Activated T-cell treated with anti-CD3 and anti-CD28 coated beads, Interleukin-2, amount 50 U/mL, for 4 hours (primary cell): ENCODE measurements at regions not wholly inside any gene's neighbourhood (a gene's known extent, or its start where the extent isn't known, plus 50 kb on each side); places are given as distances from the start of the nearest gene placed in this dataset.

Experiments used
- ATAC-seq, 2 donors: fragments of 200-7000 bp; cut with Tn5 transposase; one replicate each; pipeline ENCODE4 v1.10.0; 2021
- DNase-seq: peaks from one replicate; pipeline ENCODE4 v3.0.0-alpha.2; 2020
- H3K27me3 Mint-ChIP-seq: one replicate; pipeline ENCODE4 v1.8.0; 2021; ENCODE audit warnings: low read depth, mixed read lengths
- H3K36me3 Mint-ChIP-seq: one replicate; pipeline ENCODE4 v1.8.0; 2022; ENCODE audit warnings: mixed read lengths; ENCODE audit not compliant: insufficient read depth
- H3K4me1 Mint-ChIP-seq: one replicate; pipeline ENCODE4 v1.8.0; 2021; ENCODE audit warnings: low read depth, mixed read lengths
- H3K4me3 Mint-ChIP-seq: one replicate; pipeline ENCODE4 v1.8.0; 2021; ENCODE audit warnings: mild to moderate bottlenecking, moderate library complexity, mixed read lengths
- H3K9me3 Mint-ChIP-seq: one replicate; pipeline ENCODE4 v1.8.0; 2021; ENCODE audit warnings: mixed read lengths

DNA sequence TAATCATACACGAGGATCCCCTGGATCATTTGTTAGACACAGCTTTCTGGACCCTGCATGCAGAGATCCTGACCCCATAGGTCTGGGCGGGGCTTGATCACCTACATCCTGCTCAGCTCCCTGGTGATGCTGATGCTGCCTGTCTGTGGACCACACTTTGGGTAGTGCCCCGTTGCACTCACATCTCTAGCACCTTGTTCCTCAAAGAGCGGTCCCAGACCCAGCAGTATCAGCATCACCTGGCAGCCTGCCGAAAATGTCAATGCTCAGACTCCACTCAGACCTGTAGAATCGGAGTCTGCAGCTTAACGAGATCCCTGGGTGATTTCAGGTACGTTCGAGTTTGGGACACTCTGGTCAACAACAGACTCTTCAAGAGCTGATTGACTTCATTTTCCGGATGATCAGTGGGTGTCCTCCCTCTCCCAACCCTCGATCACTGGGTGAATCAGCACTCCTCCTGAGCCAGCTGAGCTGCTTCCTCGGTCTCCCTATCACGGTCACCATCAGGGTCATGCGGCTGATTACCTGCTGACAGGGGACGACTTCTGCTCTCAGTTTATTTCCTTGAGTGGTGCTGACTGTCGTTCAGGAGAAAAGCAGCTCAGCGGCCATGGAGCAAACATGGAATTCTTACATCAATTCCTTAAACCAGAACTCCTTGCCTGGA lies 150.6 kb upstream of the RAB12 start:
- H3K27me3 Mint-ChIP-seq: peaks cover 7% of the 10 kb centered on the region
- H3K4me3 Mint-ChIP-seq: no peak overlapping the region
- H3K9me3 Mint-ChIP-seq: no peaks in the 10 kb centered on the region
- no peaks in the 10 kb centered on the region for H3K4me1 Mint-ChIP-seq
- no peak for DNase-seq
- ATAC-seq: no peak
- no peaks in the 10 kb centered on the region for H3K36me3 Mint-ChIP-seq

DNA sequence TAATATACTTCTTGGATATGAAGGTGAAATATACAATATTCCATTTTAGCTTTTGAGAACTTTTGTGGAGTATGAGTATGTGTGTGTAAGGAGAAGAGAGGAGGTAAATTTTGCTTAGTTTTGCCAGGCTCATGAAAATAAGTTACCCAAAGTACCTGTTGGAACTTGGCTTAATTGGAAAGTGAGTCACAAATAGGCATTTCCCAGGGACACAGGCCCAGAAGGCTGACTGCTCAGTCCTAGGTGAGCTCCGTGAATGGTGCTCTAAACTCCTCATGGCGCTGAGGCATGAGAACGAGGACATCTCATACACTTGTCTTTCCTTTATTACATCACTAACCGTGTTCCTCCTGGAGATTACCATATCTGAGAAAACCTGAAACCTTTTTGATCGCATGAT lies 148.5 kb upstream of the RAB12 start:
- DNase-seq: no peak
- ATAC-seq: no peak
- H3K4me1 Mint-ChIP-seq: no peaks in the 10 kb centered on the region
- H3K27me3 Mint-ChIP-seq: peaks cover 3% of the 10 kb centered on the region
- H3K36me3 Mint-ChIP-seq: no peaks in the 10 kb centered on the region
- H3K4me3 Mint-ChIP-seq: no peak overlapping the region
- H3K9me3 Mint-ChIP-seq: no peaks in the 10 kb centered on the region

DNA sequence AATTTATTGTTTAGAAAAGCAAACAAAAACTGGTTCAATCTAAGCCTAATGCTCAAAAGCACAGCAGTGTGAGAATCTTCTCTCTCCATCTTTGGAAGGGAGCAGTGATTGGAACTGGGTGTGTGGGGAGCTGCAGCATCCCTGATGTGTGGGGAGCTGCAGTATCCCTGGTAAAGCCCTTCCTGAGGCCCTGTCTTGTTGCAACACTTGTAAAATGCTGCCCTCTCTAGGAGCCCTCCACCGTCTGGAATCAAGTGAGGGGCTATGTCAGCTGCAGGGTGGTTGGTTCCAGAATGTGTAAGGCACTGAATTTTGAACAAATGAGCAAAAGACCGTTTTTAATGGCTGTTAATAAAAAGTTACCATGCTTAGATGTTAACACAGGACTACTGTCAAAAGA lies 147.7 kb upstream of the RAB12 start:
- no peak for ATAC-seq
- Mint-ChIP-seq H3K4me3 (no peak overlapping the region), H3K4me1 (no peaks in the 10 kb centered on the region), H3K36me3 (no peaks in the 10 kb centered on the region), H3K27me3 (no peaks in the 10 kb centered on the region), H3K9me3 (no peaks in the 10 kb centered on the region)
- DNase-seq: no peak

DNA sequence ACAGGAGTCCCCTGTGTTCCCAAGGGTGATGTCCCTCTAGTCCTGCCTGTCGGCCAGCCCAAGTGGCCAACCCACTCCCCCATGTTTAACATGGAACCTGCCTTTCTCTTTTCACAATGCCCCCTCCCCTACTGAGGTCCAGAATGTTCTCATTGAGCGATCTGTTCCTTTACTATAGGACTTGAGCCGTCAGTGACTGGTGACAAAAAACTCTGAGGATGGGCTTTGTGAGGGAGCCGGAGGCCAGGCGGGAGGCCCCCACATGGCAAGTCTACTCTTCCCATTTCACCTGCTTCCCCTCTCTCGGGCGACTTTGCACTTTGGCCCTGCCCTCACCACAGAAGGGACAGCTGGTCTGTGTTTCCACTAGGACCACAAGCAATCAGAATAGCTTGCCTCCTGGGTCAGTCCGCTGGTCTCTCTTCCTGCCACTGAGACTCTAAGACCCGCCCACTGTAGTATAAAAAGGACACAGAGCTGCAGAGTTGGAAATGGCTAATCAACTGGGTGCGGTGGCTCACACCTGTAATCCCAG lies 146.5 kb upstream of the RAB12 start:
- no peaks in the 10 kb centered on the region for H3K9me3 Mint-ChIP-seq
- no peak overlapping the region for H3K4me3 Mint-ChIP-seq
- H3K36me3 Mint-ChIP-seq: no peaks in the 10 kb centered on the region
- H3K27me3 Mint-ChIP-seq: no peaks in the 10 kb centered on the region
- DNase-seq: no peak
- H3K4me1 Mint-ChIP-seq: no peaks in the 10 kb centered on the region
- ATAC-seq: no peak

DNA sequence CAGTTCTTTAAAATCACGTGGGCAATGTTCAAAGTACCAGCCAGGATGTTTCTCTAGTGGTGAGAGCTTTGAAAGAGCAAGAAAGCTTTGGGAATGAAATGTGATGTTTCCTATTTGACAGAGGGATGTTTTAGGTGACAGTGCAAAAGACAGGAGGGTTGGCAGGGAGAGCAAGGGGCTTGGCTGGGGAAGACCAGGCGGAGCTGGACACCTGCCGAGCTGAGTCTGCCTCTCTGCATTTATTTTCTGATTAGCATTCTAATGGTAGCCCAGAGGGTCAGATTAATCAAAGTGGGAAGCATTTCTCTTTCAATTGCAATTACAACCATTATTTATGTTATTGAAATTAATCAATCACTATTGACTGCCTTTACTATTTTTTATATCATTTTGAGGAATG lies 145.4 kb upstream of the RAB12 start:
- no peaks in the 10 kb centered on the region for H3K36me3 Mint-ChIP-seq
- H3K4me3 Mint-ChIP-seq: no peak overlapping the region
- no peaks in the 10 kb centered on the region for H3K27me3 Mint-ChIP-seq
- no peak for ATAC-seq
- H3K9me3 Mint-ChIP-seq: no peaks in the 10 kb centered on the region
- no peak for DNase-seq
- H3K4me1 Mint-ChIP-seq: no peaks in the 10 kb centered on the region

DNA sequence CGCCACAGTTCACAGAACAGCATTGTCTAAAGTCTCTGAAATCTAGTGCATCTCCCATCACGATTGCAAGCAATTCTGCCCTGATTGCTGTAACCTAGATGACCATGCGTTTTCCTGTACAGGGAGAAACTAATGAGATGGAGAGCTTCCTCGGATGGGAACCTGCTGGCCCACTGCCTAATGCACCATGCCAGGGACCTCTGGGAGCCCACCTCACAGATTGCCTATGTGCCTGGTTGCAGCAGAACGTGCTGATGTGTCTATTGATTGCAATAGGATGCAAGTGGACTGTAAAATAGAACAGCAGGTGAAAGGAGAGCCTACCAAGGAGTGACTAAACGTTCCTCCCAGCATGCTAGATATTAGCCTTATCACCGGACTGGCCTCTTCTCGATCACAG lies 141.0 kb upstream of the RAB12 start:
- Mint-ChIP-seq H3K27me3 (peaks cover 2% of the 10 kb centered on the region), H3K4me1 (no peaks in the 10 kb centered on the region)

DNA sequence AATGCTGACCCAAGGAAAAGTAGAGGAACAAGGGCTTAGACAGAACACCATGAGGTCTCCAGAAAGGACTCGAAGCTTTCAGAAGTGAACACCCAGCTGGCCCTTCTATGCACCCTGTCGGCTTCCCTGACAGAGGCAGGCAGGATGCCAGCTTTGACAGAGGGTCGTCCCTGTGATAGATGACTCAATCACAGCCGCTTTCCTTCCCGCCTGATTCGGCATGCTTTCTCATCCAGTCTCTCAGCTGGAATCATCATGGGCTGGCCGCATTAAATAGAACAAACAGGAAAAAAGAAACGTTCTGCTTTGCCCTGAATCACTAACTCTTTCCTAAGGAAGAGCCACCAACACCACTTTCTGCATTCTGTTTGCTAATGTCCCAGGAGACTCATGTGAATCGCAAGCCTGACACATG lies 140.3 kb upstream of the RAB12 start:
- no peaks in the 10 kb centered on the region for H3K9me3 Mint-ChIP-seq
- no peaks in the 10 kb centered on the region for H3K36me3 Mint-ChIP-seq
- no peaks in the 10 kb centered on the region for H3K4me1 Mint-ChIP-seq
- no peak for DNase-seq
- H3K4me3 Mint-ChIP-seq: no peak overlapping the region
- peaks cover 4% of the 10 kb centered on the region for H3K27me3 Mint-ChIP-seq
- ATAC-seq: no peak

More for the DNA sequence above, 141.0 kb upstream of the RAB12 start:
- ATAC-seq: no peak
- Mint-ChIP-seq H3K36me3 (no peaks in the 10 kb centered on the region), H3K4me3 (no peak overlapping the region), H3K9me3 (no peaks in the 10 kb centered on the region)
- DNase-seq: no peak

DNA sequence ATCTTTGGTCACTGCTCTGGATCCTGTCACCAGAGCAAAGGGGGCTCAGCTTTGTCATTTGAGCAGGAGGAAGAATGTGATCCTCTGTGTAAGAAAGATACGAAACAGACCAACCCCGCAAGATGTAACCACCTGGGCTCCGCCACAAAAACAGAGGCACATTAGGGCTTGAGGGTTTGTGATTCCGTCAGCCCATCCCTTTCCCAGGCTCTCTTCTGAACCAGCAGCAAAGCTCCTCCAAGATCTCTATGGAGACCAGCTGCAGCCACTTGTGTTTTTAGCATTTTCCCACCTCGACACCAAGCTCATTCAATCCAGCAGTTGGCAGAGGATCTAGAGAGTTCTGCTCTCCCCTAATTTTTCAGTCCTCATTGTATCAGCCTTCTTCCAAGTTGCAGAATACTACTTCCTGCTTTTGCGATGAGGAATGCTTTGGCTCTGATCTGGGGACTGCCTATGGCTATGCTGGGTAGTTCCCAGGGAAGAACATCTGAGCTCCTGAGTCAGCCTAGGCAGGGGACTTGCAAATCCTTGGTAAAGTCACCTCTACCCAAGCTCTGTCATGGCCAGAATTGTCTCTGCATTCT lies 139.6 kb upstream of the RAB12 start:
- no peak overlapping the region for H3K4me3 Mint-ChIP-seq
- H3K4me1 Mint-ChIP-seq: no peaks in the 10 kb centered on the region
- DNase-seq (no peak), ATAC-seq (no peak)
- no peaks in the 10 kb centered on the region for H3K9me3 Mint-ChIP-seq
- H3K27me3 Mint-ChIP-seq: peaks cover 4% of the 10 kb centered on the region
- H3K36me3 Mint-ChIP-seq: no peaks in the 10 kb centered on the region

DNA sequence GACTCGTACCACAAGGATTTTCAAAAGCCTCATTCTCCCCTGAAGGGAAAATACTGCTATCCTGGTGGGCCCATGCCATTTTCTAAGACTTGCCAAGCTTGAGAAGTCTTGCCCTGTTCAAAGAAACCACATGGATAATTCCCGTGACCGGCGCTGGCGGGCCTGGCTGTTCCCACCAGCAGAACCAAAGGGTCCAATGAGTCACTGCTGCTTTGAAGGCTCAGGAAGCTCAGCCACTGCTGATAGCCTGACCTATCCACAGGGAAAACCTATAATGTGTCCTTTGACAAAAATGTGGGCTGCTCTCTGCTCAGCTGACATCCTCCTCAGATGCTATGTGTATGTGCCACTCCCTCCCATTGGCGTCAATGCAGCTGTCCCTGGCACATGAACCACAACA lies 137.9 kb upstream of the RAB12 start:
- peaks cover 7% of the 10 kb centered on the region for H3K27me3 Mint-ChIP-seq
- ATAC-seq (no peak), DNase-seq (no peak)
- no peak overlapping the region for H3K4me3 Mint-ChIP-seq
- H3K4me1 Mint-ChIP-seq: no peaks in the 10 kb centered on the region
- H3K9me3 Mint-ChIP-seq: no peaks in the 10 kb centered on the region
- no peaks in the 10 kb centered on the region for H3K36me3 Mint-ChIP-seq

DNA sequence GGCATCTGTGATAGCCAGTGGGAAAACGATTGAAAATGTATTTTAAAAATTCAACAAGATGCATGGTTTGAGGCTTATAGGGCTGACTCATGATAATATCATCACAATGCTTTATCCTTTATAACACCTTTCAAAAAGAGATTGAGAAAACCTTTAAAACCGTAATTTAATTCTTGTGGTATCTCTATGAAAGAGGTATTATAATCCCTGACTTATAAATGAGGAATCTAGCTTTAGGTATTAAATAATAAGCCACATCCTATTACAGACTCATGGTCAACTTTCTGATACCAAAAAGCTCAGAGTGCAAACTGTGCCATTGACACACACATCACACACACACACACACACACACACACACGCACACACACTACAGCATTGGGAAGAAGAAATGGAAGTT lies 134.6 kb upstream of the RAB12 start:
- Mint-ChIP-seq H3K27me3 (peaks cover 7% of the 10 kb centered on the region), H3K4me1 (no peaks in the 10 kb centered on the region), H3K4me3 (no peak overlapping the region), H3K36me3 (no peaks in the 10 kb centered on the region), H3K9me3 (no peaks in the 10 kb centered on the region)
- ATAC-seq (no peak), DNase-seq (no peak)

DNA sequence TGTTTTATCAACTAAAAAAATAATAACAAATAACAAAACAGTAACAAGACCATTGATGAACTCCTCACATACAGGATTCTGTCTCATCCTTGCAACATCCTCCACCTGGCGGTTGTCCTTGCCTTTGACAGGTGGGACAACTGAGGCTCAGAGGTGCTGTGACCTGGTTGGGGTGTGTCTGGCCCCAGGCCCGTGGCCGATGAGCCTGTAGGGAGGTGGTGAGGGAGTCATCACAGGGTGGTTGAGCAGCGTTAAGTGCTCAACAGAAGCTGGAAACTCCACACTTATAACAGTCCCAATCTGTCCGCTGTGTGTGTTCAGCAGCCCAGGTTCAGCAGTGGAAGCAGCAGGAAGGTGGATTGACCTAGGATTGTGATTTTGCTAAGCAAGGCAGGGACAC lies 131.6 kb upstream of the RAB12 start:
- DNase-seq (no peak), ATAC-seq (no peak)
- Mint-ChIP-seq H3K9me3 (no peaks in the 10 kb centered on the region), H3K36me3 (no peaks in the 10 kb centered on the region), H3K27me3 (peaks cover 7% of the 10 kb centered on the region), H3K4me1 (no peaks in the 10 kb centered on the region), H3K4me3 (no peak overlapping the region)

DNA sequence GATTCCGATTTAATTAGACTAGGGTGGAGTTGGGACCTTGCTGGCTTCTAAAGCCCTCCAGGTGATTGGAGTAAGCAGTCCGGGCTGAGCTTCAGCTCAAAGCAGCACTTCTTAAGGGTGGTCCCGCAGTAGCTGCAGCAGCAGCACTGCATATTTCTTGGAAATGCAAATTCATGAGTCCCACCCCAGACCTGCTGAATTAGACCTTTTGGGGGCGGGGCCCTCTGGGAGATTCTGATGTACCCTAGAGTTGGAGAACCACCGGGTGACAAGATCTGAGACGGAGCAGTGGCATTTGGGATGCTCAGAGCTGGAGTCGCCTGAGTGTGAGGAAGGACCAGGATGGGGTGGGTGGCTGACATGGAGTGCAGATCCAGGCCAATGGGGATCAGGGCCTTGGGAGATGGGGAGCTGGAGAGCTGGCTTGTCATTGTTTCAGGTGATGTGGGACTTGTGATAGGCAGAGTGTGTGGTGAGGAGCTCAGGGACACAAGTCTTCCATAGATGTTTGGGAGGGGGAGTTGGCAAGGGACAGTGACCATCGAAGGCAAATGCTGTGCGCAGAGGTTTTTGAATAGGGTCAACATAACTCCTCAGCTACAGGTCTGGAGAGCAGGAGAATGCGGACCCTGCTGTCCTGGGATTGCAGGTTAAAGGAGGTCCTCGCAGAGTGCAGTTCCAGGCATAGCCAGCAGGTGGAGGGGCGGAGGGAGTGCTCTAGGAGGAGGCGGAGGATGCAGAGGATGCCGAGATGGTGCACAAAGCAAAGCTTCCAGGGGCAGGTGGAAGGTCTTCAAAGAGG lies 130.9 kb upstream of the RAB12 start:
- H3K4me1 Mint-ChIP-seq: no peaks in the 10 kb centered on the region
- ATAC-seq: peak; percentile 54 to 74
- peaks cover 5% of the 10 kb centered on the region for H3K27me3 Mint-ChIP-seq
- H3K4me3 Mint-ChIP-seq: no peak overlapping the region
- H3K36me3 Mint-ChIP-seq: no peaks in the 10 kb centered on the region
- DNase-seq: peak; percentile 27
- no peaks in the 10 kb centered on the region for H3K9me3 Mint-ChIP-seq

DNA sequence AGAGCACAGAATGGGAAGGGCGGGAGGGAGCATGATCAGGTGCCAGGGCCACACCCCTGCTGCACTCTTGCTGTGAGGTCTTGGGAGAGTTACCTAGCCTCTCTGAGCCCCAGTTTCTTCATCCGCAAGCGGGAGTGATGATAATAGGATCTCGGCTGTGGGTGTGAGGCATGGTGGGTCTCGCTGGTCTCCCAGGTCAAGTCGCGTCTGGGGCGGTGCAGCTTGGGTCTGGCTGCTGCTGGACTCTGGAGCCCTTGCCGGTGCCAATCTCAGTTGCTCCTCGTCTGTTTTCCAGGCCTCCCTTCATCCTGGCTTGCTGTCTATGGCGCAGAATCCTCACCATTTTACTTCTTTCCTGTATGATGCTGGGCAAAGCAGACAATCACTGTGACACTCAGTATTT lies 130.3 kb upstream of the RAB12 start:
- Mint-ChIP-seq H3K27me3 (peaks cover 3% of the 10 kb centered on the region), H3K36me3 (no peaks in the 10 kb centered on the region), H3K4me3 (no peak overlapping the region), H3K4me1 (no peaks in the 10 kb centered on the region), H3K9me3 (no peaks in the 10 kb centered on the region)
- ATAC-seq: no peak
- no peak for DNase-seq

DNA sequence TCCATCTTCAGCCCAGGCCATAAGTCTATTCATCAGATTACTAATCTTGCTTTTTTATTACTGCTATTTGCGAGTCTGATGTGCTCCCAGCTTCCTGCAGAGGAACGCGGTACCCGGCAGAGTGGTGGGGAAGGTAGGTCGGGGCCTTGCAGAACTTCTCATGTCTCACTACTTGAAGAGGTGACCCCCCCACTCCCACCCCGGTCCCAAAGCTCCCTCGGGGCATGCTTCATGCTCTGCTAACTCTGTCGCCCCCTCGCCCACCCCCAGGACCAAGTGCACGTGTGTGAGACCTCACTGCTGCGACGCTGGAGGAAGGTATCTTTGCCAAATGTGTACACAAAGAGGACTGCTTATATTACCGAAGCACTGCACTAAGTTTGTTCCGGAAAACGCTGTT lies 129.4 kb upstream of the RAB12 start:
- DNase-seq: no peak
- no peak for ATAC-seq
- no peaks in the 10 kb centered on the region for H3K9me3 Mint-ChIP-seq
- H3K4me3 Mint-ChIP-seq: no peak overlapping the region
- no peaks in the 10 kb centered on the region for H3K4me1 Mint-ChIP-seq
- peaks cover 6% of the 10 kb centered on the region for H3K27me3 Mint-ChIP-seq
- no peaks in the 10 kb centered on the region for H3K36me3 Mint-ChIP-seq
